GM12878 (cell line): ENCODE measurements at regions not wholly inside any gene's neighbourhood (a gene's known extent, or its start where the extent isn't known, plus 50 kb on each side); places are given as distances from the start of the nearest gene placed in this dataset.

ENCODE experiments used
- ATAC-seq: fragments of 200-7000 bp; cut with Tn5 transposase; 3 replicates; pipeline ENCODE4 v1.9.1; 2020; ENCODE audit warnings: mild to moderate bottlenecking, moderate library complexity
- BruUV-seq: library from RNA; stranded (reverse); fragments of 400-500 nt; replicated peaks from 2 replicates; lab custom pipeline; 2021; lab: Mats Ljungman, UMichigan
- CTCF ChIA-PET: fragments of 300-600 bp; sonication (Branson Sonifier 250); formaldehyde crosslinking; extraction: SDS; loops from one replicate; lab custom pipeline; 2021; ENCODE audit warnings: inconsistent platforms; lab: Yijun Ruan, JAX
- POLR2A ChIA-PET: fragments of 350-600 bp; formaldehyde crosslinking; extraction: SDS; loops from one replicate; lab custom pipeline; 2021; ENCODE audit warnings: inconsistent platforms; lab: Charles Lee
- RAD21 ChIA-PET: fragments of 300-600 bp; sonication (Branson Sonifier 250); formaldehyde crosslinking; loops from one replicate; lab custom pipeline; 2023; ENCODE audit warnings: antibody characterized with exemption; ENCODE audit not compliant: unreplicated experiment; lab: Charles Lee
- SMC1A ChIA-PET: fragments of 300-600 bp; sonication (Branson Sonifier 250); formaldehyde crosslinking; loops from one replicate; lab custom pipeline; 2023; ENCODE audit not compliant: unreplicated experiment, uncharacterized antibody; lab: Charles Lee
- DNase-seq: peaks from one replicate; pipeline ENCODE4 v3.0.0-alpha.2; 2011; ENCODE audit warnings: low read depth, low spot score
- FAIRE-seq: peaks from 3 replicates; lab custom pipeline; 2011; peaks lifted over from hg19 to GRCh38; lab: Jason Lieb, UNC
- H2AFZ ChIP-seq: 2 replicates; pipeline ENCODE4 v1.6.0; 2011; ENCODE audit warnings: low read depth, low read length, control low read depth; ENCODE audit not compliant: control insufficient read depth
- H3K27ac ChIP-seq: 2 replicates; pipeline ENCODE4 v1.5.1; 2011; ENCODE audit warnings: control low read depth; ENCODE audit not compliant: control insufficient read depth, insufficient read depth
- H3K27me3 ChIP-seq, 2 experiments: replicated peaks in 1 of 2; 2 replicates each; pipeline versions ENCODE4 v1.6.0 to v1.6.1; 2011; ENCODE audit warnings: low read length in 1 of 2; ENCODE audit not compliant: control insufficient read depth in 2 of 2, insufficient read depth in 2 of 2
- H3K36me3 ChIP-seq, 2 experiments: 2 replicates each; pipeline ENCODE4 v1.5.1; 2011; ENCODE audit warnings: low read length in 1 of 2; ENCODE audit not compliant: control insufficient read depth in 2 of 2, insufficient read depth in 2 of 2
- H3K4me1 ChIP-seq: 2 replicates; pipeline ENCODE4 v1.6.1; 2011; ENCODE audit warnings: mild to moderate bottlenecking, low read length, moderate library complexity, mixed read lengths; ENCODE audit not compliant: control insufficient read depth, insufficient read depth
- H3K4me2 ChIP-seq: 2 replicates; pipeline ENCODE4 v1.6.0; 2011; ENCODE audit warnings: control low read depth; ENCODE audit not compliant: control insufficient read depth, insufficient read depth
- H3K4me3 ChIP-seq: fragments of 200-600 bp; sonication (generic); 2 replicates; pipeline ENCODE4 v1.5.1; 2016
- H3K79me2 ChIP-seq: 2 replicates; pipeline ENCODE4 v1.6.0; 2011; ENCODE audit warnings: low read length; ENCODE audit not compliant: control insufficient read depth, insufficient read depth
- H3K9ac ChIP-seq: 2 replicates; pipeline ENCODE4 v1.8.0; 2011; ENCODE audit warnings: low read length, control low read depth, mixed read lengths; ENCODE audit not compliant: control insufficient read depth, insufficient read depth
- H3K9me3 ChIP-seq: replicated peaks from 3 replicates; pipeline ENCODE4 v1.5.1; 2011; ENCODE audit warnings: mild to moderate bottlenecking, low read length; ENCODE audit not compliant: control insufficient read depth, insufficient read depth
- H4K20me1 ChIP-seq: 2 replicates; pipeline ENCODE4 v1.6.0; 2011; ENCODE audit not compliant: control insufficient read depth, insufficient read depth
- EZH2 ChIP-seq: IDR thresholded peaks from 2 replicates; pipeline ENCODE4 v1.6.1; 2012; ENCODE audit warnings: low read depth, mild to moderate bottlenecking, control low read depth, inconsistent platforms, low read length, borderline replicate concordance; ENCODE audit not compliant: control insufficient read depth
- HDAC2 ChIP-seq: fragments of 200-600 bp; sonication (generic); IDR thresholded peaks from 2 replicates; pipeline ENCODE4 v1.6.1; 2017
- MEF2B ChIP-seq: fragments of 450-650 bp; IDR thresholded peaks from 2 replicates; pipeline ENCODE4 v1.6.1; 2018; ENCODE audit warnings: mild to moderate bottlenecking, moderate library complexity; ENCODE audit not compliant: partially characterized antibody, poor library complexity, severe bottlenecking
- NBN ChIP-seq: fragments of 450-650 bp; IDR thresholded peaks from 2 replicates; pipeline ENCODE4 v1.6.1; 2016
- SMAD5 ChIP-seq: IDR thresholded peaks from 2 replicates; pipeline ENCODE4 v1.6.1; 2016; ENCODE audit warnings: antibody characterized with exemption, low read depth
- SMC3 ChIP-seq: IDR thresholded peaks from 2 replicates; pipeline ENCODE4 v1.6.1; 2011; ENCODE audit warnings: low read length, improper control_type of control experiment, borderline replicate concordance
- WGBS: methylation state at CpG from one replicate; pipeline ENCODE4 v1.1.6; 2016; ENCODE audit warnings: low lambda C conversion rate; ENCODE audit not compliant: insufficient replicate concordance, insufficient coverage; ENCODE audit errors: missing lambda C conversion rate; 5-methylcytosine and 5-hydroxymethylcytosine counted together
- in situ Hi-C: fragments of 300-500 bp; cut with MboI; formaldehyde crosslinking; loops from 9 replicates; pipeline ENCODE4 v1.14.3; 2018; ENCODE audit warnings: mixed read lengths
- intact Hi-C: fragments of 100-400 bp; cut with micrococcal nuclease; formaldehyde crosslinking; loops from one replicate; pipeline ENCODE4 v1.14.2; 2022; ENCODE audit not compliant: unreplicated experiment
- TF ChIP-seq, protein P1 (sequence below): fragments of 450-650 bp; IDR thresholded peaks from 2 replicates; pipeline ENCODE4 v1.6.1; 2018; ENCODE audit warnings: borderline replicate concordance, mild to moderate bottlenecking; ENCODE audit not compliant: partially characterized antibody
- TF ChIP-seq, protein P2 (sequence below): fragments of 450-650 bp; IDR thresholded peaks from 2 replicates; pipeline ENCODE4 v1.6.1; 2018; ENCODE audit warnings: mild to moderate bottlenecking, low read depth, moderate library complexity; ENCODE audit not compliant: partially characterized antibody
- TF ChIP-seq, protein P3 (sequence below): fragments of 150-350 bp; IDR thresholded peaks from 2 replicates; pipeline ENCODE4 v1.6.1; 2016; ENCODE audit warnings: low read depth, low read length

DNA sequence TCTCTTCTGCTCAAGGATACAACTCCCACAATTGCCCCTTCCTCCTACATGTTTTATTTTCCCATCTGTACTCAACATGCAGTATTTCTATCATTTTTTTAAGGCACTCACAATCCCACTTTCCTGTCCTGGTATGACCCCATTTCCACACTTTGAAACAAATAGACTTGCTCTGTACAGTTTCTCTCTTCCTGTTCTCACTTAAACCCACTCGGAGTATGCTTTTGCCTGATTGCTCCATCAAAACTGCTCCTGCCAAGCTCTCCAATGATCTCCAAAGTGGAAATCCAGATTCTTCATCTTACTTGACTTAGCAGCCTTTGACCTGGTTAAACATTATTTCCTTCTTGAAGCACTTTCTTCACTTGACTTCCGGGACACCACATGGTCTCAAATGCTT, 384.5 kb downstream of the SEC23A start:
- no peak for DNase-seq
- intact Hi-C loops (no loop called here), in situ Hi-C loops (no loop called here)
- H3K79me2 ChIP-seq = no peaks in the 10 kb centered on the region
- SMC1A ChIA-PET = no interaction called here
- ATAC-seq = no peak
- H3K9me3 ChIP-seq = no peaks in the 10 kb centered on the region
- H3K27me3 ChIP-seq = no peaks in the 10 kb centered on the region
- no peaks in the 10 kb centered on the region for H4K20me1 ChIP-seq
- no peaks in the 10 kb centered on the region for H3K4me1 ChIP-seq
- no peak overlapping the region for H2AFZ ChIP-seq
- WGBS = 32% methylated on average over 2 of the region's 2 CpGs
- POLR2A ChIA-PET = no interaction called here
- H3K27ac ChIP-seq = no peak overlapping the region
- TF ChIP-seq HDAC2 (no peak), SMC3 (no peak), NBN (no peak), MEF2B (no peak), EZH2 (no peak), SMAD5 (no peak)
- TF ChIP-seq, protein P1, sequence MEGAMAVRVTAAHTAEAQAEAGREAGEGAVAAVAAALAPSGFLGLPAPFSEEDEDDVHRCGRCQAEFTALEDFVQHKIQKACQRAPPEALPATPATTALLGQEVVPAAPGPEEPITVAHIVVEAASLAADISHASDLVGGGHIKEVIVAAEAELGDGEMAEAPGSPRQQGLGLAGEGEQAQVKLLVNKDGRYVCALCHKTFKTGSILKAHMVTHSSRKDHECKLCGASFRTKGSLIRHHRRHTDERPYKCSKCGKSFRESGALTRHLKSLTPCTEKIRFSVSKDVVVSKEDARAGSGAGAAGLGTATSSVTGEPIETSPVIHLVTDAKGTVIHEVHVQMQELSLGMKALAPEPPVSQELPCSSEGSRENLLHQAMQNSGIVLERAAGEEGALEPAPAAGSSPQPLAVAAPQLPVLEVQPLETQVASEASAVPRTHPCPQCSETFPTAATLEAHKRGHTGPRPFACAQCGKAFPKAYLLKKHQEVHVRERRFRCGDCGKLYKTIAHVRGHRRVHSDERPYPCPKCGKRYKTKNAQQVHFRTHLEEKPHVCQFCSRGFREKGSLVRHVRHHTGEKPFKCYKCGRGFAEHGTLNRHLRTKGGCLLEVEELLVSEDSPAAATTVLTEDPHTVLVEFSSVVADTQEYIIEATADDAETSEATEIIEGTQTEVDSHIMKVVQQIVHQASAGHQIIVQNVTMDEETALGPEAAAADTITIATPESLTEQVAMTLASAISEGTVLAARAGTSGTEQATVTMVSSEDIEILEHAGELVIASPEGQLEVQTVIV = no peak
- TF ChIP-seq, protein P2, sequence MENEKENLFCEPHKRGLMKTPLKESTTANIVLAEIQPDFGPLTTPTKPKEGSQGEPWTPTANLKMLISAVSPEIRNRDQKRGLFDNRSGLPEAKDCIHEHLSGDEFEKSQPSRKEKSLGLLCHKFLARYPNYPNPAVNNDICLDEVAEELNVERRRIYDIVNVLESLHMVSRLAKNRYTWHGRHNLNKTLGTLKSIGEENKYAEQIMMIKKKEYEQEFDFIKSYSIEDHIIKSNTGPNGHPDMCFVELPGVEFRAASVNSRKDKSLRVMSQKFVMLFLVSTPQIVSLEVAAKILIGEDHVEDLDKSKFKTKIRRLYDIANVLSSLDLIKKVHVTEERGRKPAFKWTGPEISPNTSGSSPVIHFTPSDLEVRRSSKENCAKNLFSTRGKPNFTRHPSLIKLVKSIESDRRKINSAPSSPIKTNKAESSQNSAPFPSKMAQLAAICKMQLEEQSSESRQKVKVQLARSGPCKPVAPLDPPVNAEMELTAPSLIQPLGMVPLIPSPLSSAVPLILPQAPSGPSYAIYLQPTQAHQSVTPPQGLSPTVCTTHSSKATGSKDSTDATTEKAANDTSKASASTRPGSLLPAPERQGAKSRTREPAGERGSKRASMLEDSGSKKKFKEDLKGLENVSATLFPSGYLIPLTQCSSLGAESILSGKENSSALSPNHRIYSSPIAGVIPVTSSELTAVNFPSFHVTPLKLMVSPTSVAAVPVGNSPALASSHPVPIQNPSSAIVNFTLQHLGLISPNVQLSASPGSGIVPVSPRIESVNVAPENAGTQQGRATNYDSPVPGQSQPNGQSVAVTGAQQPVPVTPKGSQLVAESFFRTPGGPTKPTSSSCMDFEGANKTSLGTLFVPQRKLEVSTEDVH = no peak
- TF ChIP-seq, protein P3, sequence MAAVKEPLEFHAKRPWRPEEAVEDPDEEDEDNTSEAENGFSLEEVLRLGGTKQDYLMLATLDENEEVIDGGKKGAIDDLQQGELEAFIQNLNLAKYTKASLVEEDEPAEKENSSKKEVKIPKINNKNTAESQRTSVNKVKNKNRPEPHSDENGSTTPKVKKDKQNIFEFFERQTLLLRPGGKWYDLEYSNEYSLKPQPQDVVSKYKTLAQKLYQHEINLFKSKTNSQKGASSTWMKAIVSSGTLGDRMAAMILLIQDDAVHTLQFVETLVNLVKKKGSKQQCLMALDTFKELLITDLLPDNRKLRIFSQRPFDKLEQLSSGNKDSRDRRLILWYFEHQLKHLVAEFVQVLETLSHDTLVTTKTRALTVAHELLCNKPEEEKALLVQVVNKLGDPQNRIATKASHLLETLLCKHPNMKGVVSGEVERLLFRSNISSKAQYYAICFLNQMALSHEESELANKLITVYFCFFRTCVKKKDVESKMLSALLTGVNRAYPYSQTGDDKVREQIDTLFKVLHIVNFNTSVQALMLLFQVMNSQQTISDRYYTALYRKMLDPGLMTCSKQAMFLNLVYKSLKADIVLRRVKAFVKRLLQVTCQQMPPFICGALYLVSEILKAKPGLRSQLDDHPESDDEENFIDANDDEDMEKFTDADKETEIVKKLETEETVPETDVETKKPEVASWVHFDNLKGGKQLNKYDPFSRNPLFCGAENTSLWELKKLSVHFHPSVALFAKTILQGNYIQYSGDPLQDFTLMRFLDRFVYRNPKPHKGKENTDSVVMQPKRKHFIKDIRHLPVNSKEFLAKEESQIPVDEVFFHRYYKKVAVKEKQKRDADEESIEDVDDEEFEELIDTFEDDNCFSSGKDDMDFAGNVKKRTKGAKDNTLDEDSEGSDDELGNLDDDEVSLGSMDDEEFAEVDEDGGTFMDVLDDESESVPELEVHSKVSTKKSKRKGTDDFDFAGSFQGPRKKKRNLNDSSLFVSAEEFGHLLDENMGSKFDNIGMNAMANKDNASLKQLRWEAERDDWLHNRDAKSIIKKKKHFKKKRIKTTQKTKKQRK = no peak
- CTCF ChIA-PET = interaction anchor here (0.8 to 1.6 kb wide), 6 partner anchors 26 to 814 kb away, joined by 3 to 7 read pairs (median 3); no protein-coding TSS in a partner anchor
- no peak for FAIRE-seq
- H3K9ac ChIP-seq = no peak overlapping the region
- RAD21 ChIA-PET = no interaction called here
- no peak overlapping the region for H3K4me3 ChIP-seq
- BruUV-seq = no TSS peak
- no peaks in the 10 kb centered on the region for H3K36me3 ChIP-seq
- H3K4me2 ChIP-seq = no peak overlapping the region
